ENCODE measurements at regions not wholly inside any gene's neighbourhood (a gene's known extent, or its start where the extent isn't known, plus 50 kb on each side); places are given as distances from the start of the nearest gene placed in this dataset.

- no peak for TF ChIP-seq CTCF (conservative IDR thresholded peaks at IDR 0.05; ENCODE audit: low read depth, low read length)
- no peak overlapping the region for H3K4me3 ChIP-seq (ENCODE audit: low read length)
- DNase-seq (ENCODE audit: low read depth) = no peak
These were observed 396.6 kb upstream of the KCNN2 start for GRCh38 chr5:113965225-113965624.

GRCh38 chr5:113969901-113970300 is 392.0 kb upstream of the KCNN2 start:
- DNase-seq (ENCODE audit: low read depth) = no peak
- no peak for TF ChIP-seq CTCF (conservative IDR thresholded peaks at IDR 0.05; ENCODE audit: low read depth, low read length)
- H3K4me3 ChIP-seq (ENCODE audit: low read length) = no peak overlapping the region

DNA sequence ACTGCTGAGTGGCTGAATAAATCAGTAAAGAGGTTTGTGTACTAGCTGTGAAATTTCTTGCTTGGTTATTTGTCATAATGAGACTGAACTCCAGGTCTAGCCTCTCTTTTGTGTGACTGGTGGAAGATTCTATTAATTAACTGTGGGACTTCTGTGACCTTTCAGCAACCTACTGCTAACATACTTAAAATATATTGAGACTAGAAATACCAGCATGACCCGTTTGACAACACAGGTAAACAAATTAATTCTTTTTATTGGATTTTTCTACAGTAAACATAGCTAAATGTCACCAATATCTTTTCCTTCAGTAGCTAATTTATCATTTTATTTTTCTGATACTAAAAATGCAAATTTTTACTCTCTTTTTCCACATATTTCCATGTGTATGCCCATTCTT is 390.4 kb upstream of the KCNN2 start:
- no peak for DNase-seq (ENCODE audit: low read depth)
- no peak for TF ChIP-seq CTCF (conservative IDR thresholded peaks at IDR 0.05; ENCODE audit: low read depth, low read length)
- H3K4me3 ChIP-seq (ENCODE audit: low read length) = no peak overlapping the region

- DNase-seq (ENCODE audit: low read depth) = no peak
- H3K4me3 ChIP-seq (ENCODE audit: low read length) = no peak overlapping the region
- TF ChIP-seq CTCF (conservative IDR thresholded peaks at IDR 0.05; ENCODE audit: low read depth, low read length) = no peak
These were observed 386.9 kb upstream of the KCNN2 start for GRCh38 chr5:113974976-113975375.

DNA sequence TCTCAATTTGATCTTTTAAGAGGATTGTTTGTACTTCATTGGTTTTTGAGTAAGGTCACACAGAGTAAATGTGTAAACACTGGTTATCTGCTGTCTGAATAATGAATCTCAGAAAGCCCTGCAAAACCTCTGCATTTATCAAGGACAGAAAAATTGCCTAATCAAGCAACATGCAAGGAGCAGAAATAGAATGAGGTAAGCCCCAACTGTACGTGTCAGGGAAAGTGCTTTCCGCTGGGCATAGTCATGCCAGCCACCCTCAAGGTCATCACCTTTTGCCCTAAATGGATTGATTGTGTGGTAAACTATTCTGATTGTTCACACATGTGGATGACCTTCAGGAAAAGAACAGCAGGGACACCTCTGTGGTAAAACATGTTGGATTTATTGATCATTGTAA is 376.9 kb upstream of the KCNN2 start:
- no peak for DNase-seq (ENCODE audit: low read depth)
- no peak for TF ChIP-seq CTCF (conservative IDR thresholded peaks at IDR 0.05; ENCODE audit: low read depth, low read length)
- H3K4me3 ChIP-seq (ENCODE audit: low read length) = no peak overlapping the region

- DNase-seq (ENCODE audit: low read depth) = no peak
- H3K4me3 ChIP-seq (ENCODE audit: low read length) = no peak overlapping the region
- TF ChIP-seq CTCF (conservative IDR thresholded peaks at IDR 0.05; ENCODE audit: low read depth, low read length) = no peak
These were observed 376.4 kb upstream of the KCNN2 start for GRCh38 chr5:113985505-113985904.

DNA sequence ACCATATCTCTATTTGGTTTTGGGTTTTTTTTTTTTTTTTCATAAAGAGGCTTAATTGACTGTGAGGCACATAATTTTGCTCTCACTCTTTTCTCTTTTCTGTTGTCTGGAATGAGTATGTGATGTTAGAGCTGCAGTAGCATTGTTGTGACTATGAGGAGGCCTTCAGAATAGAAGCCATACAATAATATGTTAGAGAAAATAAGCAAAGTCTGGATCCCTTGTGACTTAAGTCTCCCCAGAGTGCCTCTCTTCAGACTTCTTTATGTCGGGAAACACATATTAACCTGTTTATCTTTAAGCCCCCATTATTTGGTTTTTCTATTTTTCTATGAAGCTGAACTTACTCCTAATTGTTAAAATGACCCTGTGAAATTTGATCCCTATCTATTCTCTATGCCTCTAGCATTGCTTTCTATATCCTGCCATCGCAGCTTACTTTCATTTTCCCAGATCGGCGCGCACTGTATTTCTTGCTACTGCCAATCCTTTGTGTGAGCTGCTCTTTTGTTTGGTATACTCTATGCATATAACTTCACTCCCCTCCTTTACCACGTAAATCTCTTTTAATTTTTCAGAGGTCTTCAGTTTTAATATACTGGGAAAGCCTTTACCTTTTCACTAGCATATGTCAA is 372.5 kb upstream of the KCNN2 start:
- no peak for TF ChIP-seq CTCF (conservative IDR thresholded peaks at IDR 0.05; ENCODE audit: low read depth, low read length)
- DNase-seq (ENCODE audit: low read depth) = no peak
- no peak overlapping the region for H3K4me3 ChIP-seq (ENCODE audit: low read length)
